Endodermal cell (in vitro differentiated cells): ENCODE measurements at regions not wholly inside any gene's neighbourhood (a gene's known extent, or its start where the extent isn't known, plus 50 kb on each side); places are given as distances from the start of the nearest gene placed in this dataset.

Source experiments
- DNase-seq: peaks from one replicate; pipeline ENCODE4 v3.0.0-alpha.2; 2017
- H3K27ac ChIP-seq: 2 replicates; pipeline ENCODE4 v1.5.1; 2013; ENCODE audit warnings: mild to moderate bottlenecking, low read depth, low read length, moderate library complexity
- H3K27me3 ChIP-seq: 2 replicates; pipeline ENCODE4 v1.6.1; 2013; ENCODE audit warnings: mild to moderate bottlenecking, low read length, moderate library complexity; ENCODE audit not compliant: insufficient read depth, control insufficient read depth, poor library complexity, severe bottlenecking
- H3K36me3 ChIP-seq: 2 replicates; pipeline ENCODE4 v1.7.0; 2013; ENCODE audit warnings: mild to moderate bottlenecking, low read length, moderate library complexity; ENCODE audit not compliant: control insufficient read depth, insufficient read depth
- H3K4me1 ChIP-seq: one replicate; pipeline ENCODE4 v1.7.0; 2013; ENCODE audit warnings: low read length; ENCODE audit not compliant: control insufficient read depth, insufficient read depth
- H3K4me3 ChIP-seq: 2 replicates; pipeline ENCODE4 v1.5.1; 2013; ENCODE audit warnings: mild to moderate bottlenecking, low read length, moderate library complexity
- H3K9ac ChIP-seq: 2 replicates; pipeline ENCODE4 v1.6.1; 2013; ENCODE audit warnings: mild to moderate bottlenecking, low read length, moderate library complexity; ENCODE audit not compliant: poor library complexity, severe bottlenecking; ENCODE audit errors: extremely low read depth
- H3K9me3 ChIP-seq: 2 replicates; pipeline ENCODE4 v1.6.1; 2013; ENCODE audit warnings: mild to moderate bottlenecking, low read length, moderate library complexity; ENCODE audit not compliant: control insufficient read depth
- H3K27ac Mint-ChIP-seq: 2 replicates; pipeline ENCODE4 v1.8.0; 2020; ENCODE audit warnings: mixed read lengths
- H3K27me3 Mint-ChIP-seq: 2 replicates; pipeline ENCODE4 v1.8.0; 2021; ENCODE audit warnings: mild to moderate bottlenecking, mixed read lengths; ENCODE audit not compliant: insufficient read depth
- H3K36me3 Mint-ChIP-seq: 2 replicates; pipeline ENCODE4 v1.8.0; 2020; ENCODE audit warnings: low read depth, mixed read lengths
- H3K4me1 Mint-ChIP-seq: 2 replicates; pipeline ENCODE4 v1.8.0; 2020; ENCODE audit warnings: mixed read lengths
- H3K4me3 Mint-ChIP-seq: 2 replicates; pipeline ENCODE4 v1.8.0; 2020; ENCODE audit warnings: mild to moderate bottlenecking, moderate library complexity, mixed read lengths
- H3K9me3 Mint-ChIP-seq: 2 replicates; pipeline ENCODE4 v1.8.0; 2020; ENCODE audit warnings: mild to moderate bottlenecking, mixed read lengths
- WGBS, 2 experiments: methylation state at CpG; one replicate each; pipeline versions ENCODE4 v1.1.5 to v1.1.7; 2013; ENCODE audit warnings: missing lambda C conversion rate in 2 of 2, mixed read lengths in 1 of 2; ENCODE audit not compliant: insufficient coverage in 1 of 2, insufficient read length in 1 of 2; 5-methylcytosine and 5-hydroxymethylcytosine counted together
- TF ChIP-seq, protein P1 (sequence below): fragments of 200-600 bp; sonication (generic); conservative IDR thresholded peaks from 2 replicates; pipeline ENCODE4 v1.5.0; 2021; ENCODE audit warnings: antibody characterized with exemption, mild to moderate bottlenecking

- H3K27ac Mint-ChIP-seq: no peak overlapping the region
- no peak overlapping the region for H3K4me3 ChIP-seq
- TF ChIP-seq, protein P1, sequence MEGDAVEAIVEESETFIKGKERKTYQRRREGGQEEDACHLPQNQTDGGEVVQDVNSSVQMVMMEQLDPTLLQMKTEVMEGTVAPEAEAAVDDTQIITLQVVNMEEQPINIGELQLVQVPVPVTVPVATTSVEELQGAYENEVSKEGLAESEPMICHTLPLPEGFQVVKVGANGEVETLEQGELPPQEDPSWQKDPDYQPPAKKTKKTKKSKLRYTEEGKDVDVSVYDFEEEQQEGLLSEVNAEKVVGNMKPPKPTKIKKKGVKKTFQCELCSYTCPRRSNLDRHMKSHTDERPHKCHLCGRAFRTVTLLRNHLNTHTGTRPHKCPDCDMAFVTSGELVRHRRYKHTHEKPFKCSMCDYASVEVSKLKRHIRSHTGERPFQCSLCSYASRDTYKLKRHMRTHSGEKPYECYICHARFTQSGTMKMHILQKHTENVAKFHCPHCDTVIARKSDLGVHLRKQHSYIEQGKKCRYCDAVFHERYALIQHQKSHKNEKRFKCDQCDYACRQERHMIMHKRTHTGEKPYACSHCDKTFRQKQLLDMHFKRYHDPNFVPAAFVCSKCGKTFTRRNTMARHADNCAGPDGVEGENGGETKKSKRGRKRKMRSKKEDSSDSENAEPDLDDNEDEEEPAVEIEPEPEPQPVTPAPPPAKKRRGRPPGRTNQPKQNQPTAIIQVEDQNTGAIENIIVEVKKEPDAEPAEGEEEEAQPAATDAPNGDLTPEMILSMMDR: no peak
- H3K4me3 Mint-ChIP-seq: no peak overlapping the region
- no peaks in the 10 kb centered on the region for H3K36me3 Mint-ChIP-seq
- H3K4me1 ChIP-seq: no peaks in the 10 kb centered on the region
- peaks cover 6% of the 10 kb centered on the region for H3K4me1 Mint-ChIP-seq
- DNase-seq: no peak
- H3K9me3 Mint-ChIP-seq: no peaks in the 10 kb centered on the region
- no peaks in the 10 kb centered on the region for H3K36me3 ChIP-seq
- no peak overlapping the region for H3K9ac ChIP-seq
- no peaks in the 10 kb centered on the region for H3K27me3 Mint-ChIP-seq
- no peaks in the 10 kb centered on the region for H3K9me3 ChIP-seq
- WGBS, 2 experiments: 89 to 100% methylated on average over 1 to 2 of the region's 2 CpGs
- peaks cover 2% of the 10 kb centered on the region for H3K27me3 ChIP-seq
- H3K27ac ChIP-seq: no peak overlapping the region
These were observed 596.5 kb downstream of the SUCLG1 start for GRCh38 chr2:83862600-83862999.

DNA sequence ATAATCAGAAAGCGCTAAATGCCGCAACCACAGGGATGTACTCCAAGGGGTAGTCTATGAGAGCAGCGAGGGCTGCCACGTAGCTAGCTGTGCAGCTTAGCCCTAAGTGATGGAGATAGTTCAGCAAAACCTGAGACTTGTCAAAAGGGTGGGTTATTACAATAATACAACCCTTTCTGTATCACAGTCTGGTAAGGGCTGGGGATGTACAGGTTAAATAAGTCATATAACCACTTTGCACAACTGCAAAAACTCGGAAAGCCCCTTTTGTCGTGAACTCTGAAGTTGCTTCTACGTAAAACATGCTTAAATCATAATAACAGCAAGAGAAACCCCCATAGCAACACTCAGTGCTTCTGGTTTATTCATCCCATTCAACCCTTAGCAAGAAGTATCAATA lies 598.8 kb downstream of the SUCLG1 start:
- H3K27me3 Mint-ChIP-seq: no peaks in the 10 kb centered on the region
- H3K36me3 Mint-ChIP-seq: no peaks in the 10 kb centered on the region
- H3K4me1 ChIP-seq: no peaks in the 10 kb centered on the region
- no peaks in the 10 kb centered on the region for H3K9me3 ChIP-seq
- no peak overlapping the region for H3K4me3 ChIP-seq
- H3K4me3 Mint-ChIP-seq: no peak overlapping the region
- no peak overlapping the region for H3K27ac Mint-ChIP-seq
- no peaks in the 10 kb centered on the region for H3K9me3 Mint-ChIP-seq
- H3K36me3 ChIP-seq: no peaks in the 10 kb centered on the region
- WGBS, 2 experiments: 85 to 93% methylated on average over 3 to 7 of the region's 7 CpGs
- TF ChIP-seq, protein P1: no peak
- peaks cover 5% of the 10 kb centered on the region for H3K27me3 ChIP-seq
- no peak overlapping the region for H3K27ac ChIP-seq
- no peak overlapping the region for H3K9ac ChIP-seq
- no peak for DNase-seq
- peaks cover 6% of the 10 kb centered on the region for H3K4me1 Mint-ChIP-seq

DNA sequence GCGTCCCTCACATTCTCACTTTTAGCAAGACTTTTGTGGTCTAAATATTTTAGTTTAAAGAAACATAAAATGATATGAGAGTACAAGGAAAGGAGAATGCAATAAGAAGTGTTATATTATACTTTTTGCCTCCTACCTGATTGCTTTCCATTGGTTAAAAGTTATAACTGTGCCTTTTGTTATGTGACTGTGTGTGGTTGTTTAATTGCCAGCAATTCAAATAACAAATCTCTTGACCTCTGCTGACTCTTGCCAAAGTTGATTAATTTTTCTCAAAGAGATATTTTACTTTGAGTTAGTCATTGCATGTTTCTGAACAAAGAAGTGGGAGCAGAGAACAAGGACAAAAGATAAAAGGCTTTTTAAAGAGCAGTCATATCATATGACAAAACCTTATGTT lies 599.5 kb downstream of the SUCLG1 start:
- 100% methylated on average over 1 of the region's 1 CpG; no CpG with 5 or more reads in 1 of the 2 experiments for WGBS, 2 experiments

More for the DNA sequence above, 599.5 kb downstream of the SUCLG1 start:
- Histone ChIP-seq H3K4me3 (no peak overlapping the region), H3K9me3 (no peaks in the 10 kb centered on the region), H3K4me1 (no peaks in the 10 kb centered on the region), H3K9ac (no peak overlapping the region), H3K27ac (no peak overlapping the region), H3K27me3 (peaks cover 5% of the 10 kb centered on the region), H3K36me3 (no peaks in the 10 kb centered on the region)
- Mint-ChIP-seq H3K27ac (no peak overlapping the region), H3K27me3 (no peaks in the 10 kb centered on the region), H3K9me3 (no peaks in the 10 kb centered on the region), H3K4me1 (peaks cover 3% of the 10 kb centered on the region), H3K4me3 (no peak overlapping the region), H3K36me3 (no peaks in the 10 kb centered on the region)
- TF ChIP-seq, protein P1: no peak
- no peak for DNase-seq
